Mucosa of rectum (tissue), 2 donors: ENCODE measurements at regions not wholly inside any gene's neighbourhood (a gene's known extent, or its start where the extent isn't known, plus 50 kb on each side); places are given as distances from the start of the nearest gene placed in this dataset.
A peak's percentile ranks its signal among the peaks of the same experiment; 100 is the strongest.

Experiments used
- H3K27ac ChIP-seq, 2 donors: one replicate each; pipeline ENCODE4 v1.7.0; 2013; ENCODE audit warnings: inconsistent platforms in 2 of 2, low read depth in 2 of 2, low read length in 2 of 2
- H3K27me3 ChIP-seq, 2 donors: one replicate each; pipeline ENCODE4 v1.7.0; 2013; ENCODE audit warnings: low read length in 2 of 2; ENCODE audit not compliant: control insufficient read depth in 2 of 2, insufficient read depth in 2 of 2
- H3K36me3 ChIP-seq, 2 donors: one replicate each; pipeline ENCODE4 v1.7.0; 2013; ENCODE audit warnings: low read length in 2 of 2; ENCODE audit not compliant: control insufficient read depth in 2 of 2, insufficient read depth in 2 of 2
- H3K4me1 ChIP-seq, 2 donors: one replicate each; pipeline ENCODE4 v1.7.0; 2013; ENCODE audit warnings: low read length in 2 of 2, mild to moderate bottlenecking in 1 of 2; ENCODE audit not compliant: control insufficient read depth in 2 of 2, insufficient read depth in 2 of 2
- H3K4me3 ChIP-seq, 2 donors: one replicate each; pipeline ENCODE4 v1.7.0; 2013; ENCODE audit warnings: low read length in 2 of 2
- H3K9ac ChIP-seq, 2 donors: one replicate each; pipeline ENCODE4 v1.7.0; 2013; ENCODE audit warnings: low read length in 2 of 2, low read depth in 1 of 2, mild to moderate bottlenecking in 1 of 2
- H3K9me3 ChIP-seq, 2 donors: one replicate each; pipeline ENCODE4 v1.7.0; 2013; ENCODE audit warnings: low read length in 2 of 2; ENCODE audit not compliant: control insufficient read depth in 2 of 2
- donor health status: healthy.
- donor health status: Normal muscosa, but diverticular disease.

- no peak overlapping the region for H3K27ac ChIP-seq
- no peak overlapping the region for H3K9ac ChIP-seq
- H3K4me1 ChIP-seq: peaks cover 0 to 9% of the 10 kb centered on the region in 2 donors
- H3K4me3 ChIP-seq: no peak overlapping the region
- H3K27me3 ChIP-seq: no peaks in the 10 kb centered on the region
- no peaks in the 10 kb centered on the region for H3K9me3 ChIP-seq
- no peaks in the 10 kb centered on the region for H3K36me3 ChIP-seq
Observed at GRCh38 chr9:12874395-12874794, 99.6 kb downstream of the LURAP1L start.

DNA sequence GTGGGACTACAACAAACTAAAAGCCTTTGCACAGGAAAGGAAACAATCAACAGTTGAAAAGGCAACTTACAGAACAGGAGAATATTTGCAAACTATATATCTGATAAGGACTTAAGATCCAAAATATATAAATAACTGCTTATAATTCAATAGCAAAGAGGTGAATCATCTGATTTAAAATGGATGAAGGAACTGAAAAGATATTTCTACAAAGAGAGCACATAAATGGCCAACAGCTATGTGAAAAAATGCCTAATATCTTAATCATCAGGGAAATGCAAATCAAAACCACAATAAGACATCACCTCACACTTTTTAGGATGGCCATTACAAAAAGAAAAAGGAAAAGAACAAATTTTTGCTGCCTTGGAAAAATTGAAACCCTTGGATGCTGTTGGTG lies 100.4 kb downstream of the LURAP1L start:
- peaks cover 0 to 9% of the 10 kb centered on the region in 2 donors for H3K4me1 ChIP-seq
- H3K9ac ChIP-seq: no peak overlapping the region
- H3K27ac ChIP-seq: no peak overlapping the region
- H3K9me3 ChIP-seq: no peaks in the 10 kb centered on the region
- H3K27me3 ChIP-seq: no peaks in the 10 kb centered on the region
- no peaks in the 10 kb centered on the region for H3K36me3 ChIP-seq
- H3K4me3 ChIP-seq: no peak overlapping the region

DNA sequence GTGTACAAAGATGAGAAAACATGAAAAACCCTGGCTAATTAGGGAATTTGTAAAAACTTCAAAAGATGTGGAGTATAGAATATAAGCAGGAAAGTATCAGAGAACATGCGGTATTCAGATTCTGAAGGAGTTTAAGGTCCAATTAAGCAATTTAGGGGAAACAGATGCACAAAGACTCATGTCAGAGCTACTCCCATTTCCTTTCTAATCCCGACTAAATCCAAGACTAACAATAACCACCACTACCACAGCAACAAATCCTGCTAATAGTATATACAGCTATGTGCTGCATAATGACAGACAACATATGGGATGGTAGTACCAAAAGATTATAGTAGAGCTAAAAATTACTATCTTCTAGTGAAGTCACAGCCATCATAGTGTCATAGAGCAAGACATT lies 102.1 kb downstream of the LURAP1L start:
- no peaks in the 10 kb centered on the region for H3K9me3 ChIP-seq
- no peaks in the 10 kb centered on the region for H3K27me3 ChIP-seq
- H3K4me3 ChIP-seq: no peak overlapping the region
- H3K9ac ChIP-seq: no peak overlapping the region
- no peak overlapping the region for H3K27ac ChIP-seq
- peaks cover 0 to 16% of the 10 kb centered on the region in 2 donors for H3K4me1 ChIP-seq
- no peaks in the 10 kb centered on the region for H3K36me3 ChIP-seq

DNA sequence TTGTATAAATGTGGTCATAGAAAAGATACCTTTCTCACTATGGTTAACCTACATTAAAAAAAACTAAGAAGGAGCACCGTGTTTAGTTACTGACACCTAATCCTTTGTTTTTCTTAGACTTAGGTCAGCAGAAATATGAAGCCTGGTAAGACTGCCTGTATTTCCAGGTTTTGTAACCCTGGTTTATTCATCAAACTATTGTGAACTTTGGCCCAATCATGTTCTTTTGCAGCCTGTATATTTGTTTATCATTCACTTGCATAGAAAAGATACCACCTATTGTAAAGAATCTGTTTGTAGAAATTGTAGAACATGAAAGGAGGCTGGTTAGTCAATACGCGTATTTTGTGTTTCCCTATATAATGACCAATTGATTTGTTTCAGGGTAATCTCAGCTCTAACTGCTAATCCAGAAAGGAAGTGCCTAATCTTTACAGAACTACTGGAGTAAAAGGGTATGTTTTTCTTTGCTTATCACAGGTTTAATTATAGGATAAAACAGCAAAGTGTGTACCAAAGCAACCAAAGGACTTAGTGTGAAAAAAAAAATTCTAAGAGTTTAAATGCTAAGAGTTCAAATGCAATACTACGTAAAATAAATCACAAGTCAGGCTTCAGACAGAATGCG lies 103.6 kb downstream of the LURAP1L start:
- no peaks in the 10 kb centered on the region for H3K9me3 ChIP-seq
- H3K9ac ChIP-seq: no peak overlapping the region
- H3K27me3 ChIP-seq: no peaks in the 10 kb centered on the region
- H3K4me3 ChIP-seq: no peak overlapping the region
- H3K27ac ChIP-seq: peak overlapping the region; percentile 11 to 56
- H3K36me3 ChIP-seq: no peaks in the 10 kb centered on the region
- H3K4me1 ChIP-seq: peaks cover 0 to 16% of the 10 kb centered on the region in 2 donors

GRCh38 chr9:12879961-12880360 lies 105.1 kb downstream of the LURAP1L start:
- Histone ChIP-seq H3K9ac (no peak overlapping the region), H3K4me1 (peaks cover 0 to 16% of the 10 kb centered on the region in 2 donors), H3K4me3 (no peak overlapping the region), H3K27me3 (no peaks in the 10 kb centered on the region), H3K36me3 (no peaks in the 10 kb centered on the region), H3K27ac (no peak overlapping the region), H3K9me3 (no peaks in the 10 kb centered on the region)

DNA sequence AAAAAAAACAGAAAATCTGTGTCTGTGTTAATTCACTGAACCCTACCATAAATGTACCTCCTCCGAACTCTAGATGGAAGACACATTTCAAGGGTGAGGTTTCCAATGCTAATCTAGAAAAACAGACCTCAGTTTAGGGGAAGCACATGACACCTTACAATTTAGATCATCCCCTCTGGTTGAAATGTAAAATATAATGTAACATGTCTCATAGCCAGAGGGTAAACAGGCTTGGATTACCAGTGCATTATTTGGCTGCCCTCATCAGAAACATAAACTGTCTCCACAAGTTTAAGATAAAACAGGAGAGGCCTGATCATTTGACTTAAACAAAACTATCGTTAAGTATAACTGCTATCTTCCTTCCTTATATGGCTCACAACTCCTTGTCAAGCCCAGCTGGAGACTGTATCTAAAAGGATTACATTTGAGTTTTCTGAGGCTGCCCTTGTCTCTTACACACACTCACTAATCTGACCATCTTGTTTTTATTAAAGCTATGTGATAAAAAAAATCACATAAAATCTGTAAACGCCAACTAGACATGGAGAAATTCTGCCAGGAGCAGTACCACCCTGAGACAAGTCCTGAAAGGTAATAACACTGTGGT lies 105.7 kb downstream of the LURAP1L start:
- Histone ChIP-seq H3K27ac (no peak overlapping the region), H3K9ac (no peak overlapping the region), H3K36me3 (no peaks in the 10 kb centered on the region), H3K4me3 (no peak overlapping the region), H3K27me3 (no peaks in the 10 kb centered on the region), H3K4me1 (peaks cover 0 to 16% of the 10 kb centered on the region in 2 donors), H3K9me3 (no peaks in the 10 kb centered on the region)

- no peaks in the 10 kb centered on the region for H3K9me3 ChIP-seq
- peaks cover 0 to 16% of the 10 kb centered on the region in 2 donors for H3K4me1 ChIP-seq
- no peaks in the 10 kb centered on the region for H3K36me3 ChIP-seq
- no peak overlapping the region for H3K27ac ChIP-seq
- H3K4me3 ChIP-seq: no peak overlapping the region
- no peaks in the 10 kb centered on the region for H3K27me3 ChIP-seq
- no peak overlapping the region for H3K9ac ChIP-seq
Observed at GRCh38 chr9:12882430-12882829, 107.6 kb downstream of the LURAP1L start.

GRCh38 chr9:12884736-12885395 lies 110.0 kb downstream of the LURAP1L start:
- H3K27ac ChIP-seq: no peak overlapping the region
- no peaks in the 10 kb centered on the region for H3K36me3 ChIP-seq
- H3K9ac ChIP-seq: no peak overlapping the region
- H3K9me3 ChIP-seq: no peaks in the 10 kb centered on the region
- peaks cover 0 to 7% of the 10 kb centered on the region in 2 donors for H3K4me1 ChIP-seq
- H3K4me3 ChIP-seq: no peak overlapping the region
- no peaks in the 10 kb centered on the region for H3K27me3 ChIP-seq

DNA sequence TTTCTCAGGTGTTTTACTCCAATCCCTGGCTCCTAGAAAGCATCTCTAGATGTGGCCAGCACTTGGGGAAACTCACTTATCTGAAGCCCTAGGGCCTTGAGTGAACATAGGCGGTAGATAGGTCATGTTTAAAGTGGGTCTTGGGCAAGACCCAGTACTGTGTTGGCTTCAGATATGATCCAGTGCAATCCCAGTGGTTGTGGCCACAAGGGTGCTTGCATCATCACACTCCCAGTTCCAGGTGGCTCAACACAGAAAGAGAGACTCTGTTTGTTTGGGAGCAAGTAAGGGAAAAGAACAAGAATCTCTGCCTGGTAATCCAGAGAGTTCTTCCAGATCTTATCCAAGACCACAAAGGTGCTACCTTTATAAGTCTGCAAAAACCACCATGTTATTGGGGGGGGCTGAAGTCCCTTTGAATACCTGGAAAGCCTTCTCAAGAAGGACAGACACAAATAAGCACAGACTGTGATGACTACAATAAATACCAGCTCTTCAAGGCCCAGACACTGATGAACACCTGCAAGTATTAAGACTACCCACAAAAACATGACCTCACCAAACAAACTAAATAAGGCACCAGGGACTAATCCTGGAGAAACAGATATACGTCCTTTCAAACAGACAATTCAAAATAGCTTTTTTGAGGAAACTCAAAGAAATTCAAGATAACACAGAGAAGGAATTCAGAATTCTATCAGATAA lies 114.7 kb downstream of the LURAP1L start:
- Histone ChIP-seq H3K4me3 (no peak overlapping the region), H3K9me3 (no peaks in the 10 kb centered on the region), H3K27me3 (no peaks in the 10 kb centered on the region), H3K27ac (no peak overlapping the region), H3K9ac (no peak overlapping the region), H3K36me3 (no peaks in the 10 kb centered on the region), H3K4me1 (no peaks in the 10 kb centered on the region)

GRCh38 chr9:12891588-12891987 lies 116.8 kb downstream of the LURAP1L start:
- Histone ChIP-seq H3K4me3 (no peak overlapping the region), H3K27me3 (no peaks in the 10 kb centered on the region)

More at GRCh38 chr9:12891588-12891987, 116.8 kb downstream of the LURAP1L start:
- H3K4me1 ChIP-seq: no peaks in the 10 kb centered on the region
- H3K9me3 ChIP-seq: no peaks in the 10 kb centered on the region
- H3K36me3 ChIP-seq: no peaks in the 10 kb centered on the region
- H3K27ac ChIP-seq: no peak overlapping the region
- H3K9ac ChIP-seq: no peak overlapping the region
